ENCODE measurements at regions not wholly inside any gene's neighbourhood (a gene's known extent, or its start where the extent isn't known, plus 50 kb on each side); places are given as distances from the start of the nearest gene placed in this dataset.

DNA sequence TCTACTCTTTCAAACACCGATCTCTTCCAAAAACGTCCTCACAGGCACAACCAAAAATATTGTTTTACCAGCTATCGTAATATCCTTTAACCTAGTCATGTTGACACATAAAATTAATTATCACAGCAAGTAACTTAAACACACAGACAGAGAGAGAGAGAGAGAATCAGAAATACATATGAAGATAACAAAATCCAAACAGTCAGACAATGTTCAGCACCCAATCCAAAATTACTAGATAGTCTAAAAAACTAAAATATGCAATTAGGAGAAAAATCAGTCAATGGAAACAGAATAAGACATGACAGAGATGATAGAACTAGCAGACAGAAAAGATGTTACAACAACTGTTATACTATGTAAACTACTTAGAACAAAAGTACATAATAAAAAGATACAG is 537.7 kb downstream of the LMO4 start:
- TF ChIP-seq, protein P1, sequence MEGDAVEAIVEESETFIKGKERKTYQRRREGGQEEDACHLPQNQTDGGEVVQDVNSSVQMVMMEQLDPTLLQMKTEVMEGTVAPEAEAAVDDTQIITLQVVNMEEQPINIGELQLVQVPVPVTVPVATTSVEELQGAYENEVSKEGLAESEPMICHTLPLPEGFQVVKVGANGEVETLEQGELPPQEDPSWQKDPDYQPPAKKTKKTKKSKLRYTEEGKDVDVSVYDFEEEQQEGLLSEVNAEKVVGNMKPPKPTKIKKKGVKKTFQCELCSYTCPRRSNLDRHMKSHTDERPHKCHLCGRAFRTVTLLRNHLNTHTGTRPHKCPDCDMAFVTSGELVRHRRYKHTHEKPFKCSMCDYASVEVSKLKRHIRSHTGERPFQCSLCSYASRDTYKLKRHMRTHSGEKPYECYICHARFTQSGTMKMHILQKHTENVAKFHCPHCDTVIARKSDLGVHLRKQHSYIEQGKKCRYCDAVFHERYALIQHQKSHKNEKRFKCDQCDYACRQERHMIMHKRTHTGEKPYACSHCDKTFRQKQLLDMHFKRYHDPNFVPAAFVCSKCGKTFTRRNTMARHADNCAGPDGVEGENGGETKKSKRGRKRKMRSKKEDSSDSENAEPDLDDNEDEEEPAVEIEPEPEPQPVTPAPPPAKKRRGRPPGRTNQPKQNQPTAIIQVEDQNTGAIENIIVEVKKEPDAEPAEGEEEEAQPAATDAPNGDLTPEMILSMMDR (IDR thresholded peaks at IDR 0.05): no peak
- Mint-ChIP-seq H3K9me3 (ENCODE audit: low read depth) (peaks cover 13% of the 10 kb centered on the region), H3K36me3 (ENCODE audit: low read depth) (peaks cover 3% of the 10 kb centered on the region), H3K4me1 (ENCODE audit: low read depth) (peaks cover 5% of the 10 kb centered on the region), H3K4me3 (ENCODE audit: unreplicated experiment) (no peak overlapping the region), H3K27me3 (ENCODE audit: low read depth) (no peaks in the 10 kb centered on the region), H3K27ac (ENCODE audit: unreplicated experiment) (no peak overlapping the region)
- DNase-seq (ENCODE audit: low spot score): no peak

DNA sequence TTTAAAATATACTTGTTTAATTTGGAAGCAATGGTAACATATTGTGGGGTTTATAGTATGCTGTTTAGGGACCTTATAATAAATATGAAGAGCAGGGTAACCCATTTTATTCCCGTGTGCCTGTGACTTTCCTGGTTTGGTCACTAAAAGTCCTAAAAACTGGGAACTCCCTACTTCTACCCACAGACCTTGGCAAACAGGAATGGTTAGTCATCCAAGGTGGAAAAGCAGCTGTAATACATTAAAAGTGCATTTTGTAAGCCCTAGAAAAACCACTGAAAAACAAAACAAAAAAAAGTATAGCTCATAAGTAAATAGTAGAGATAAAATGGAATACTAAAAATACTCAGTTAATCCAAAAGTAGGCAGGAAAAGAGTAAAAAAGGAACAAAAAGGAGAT is 538.9 kb downstream of the LMO4 start:
- DNase-seq (ENCODE audit: low spot score): no peak
- H3K27me3 Mint-ChIP-seq (ENCODE audit: low read depth): no peaks in the 10 kb centered on the region
- peaks cover 3% of the 10 kb centered on the region for H3K36me3 Mint-ChIP-seq (ENCODE audit: low read depth)
- peaks cover 13% of the 10 kb centered on the region for H3K9me3 Mint-ChIP-seq (ENCODE audit: low read depth)
- H3K4me3 Mint-ChIP-seq (ENCODE audit: unreplicated experiment): no peak overlapping the region
- peaks cover 5% of the 10 kb centered on the region for H3K4me1 Mint-ChIP-seq (ENCODE audit: low read depth)
- TF ChIP-seq, protein P1 (IDR thresholded peaks at IDR 0.05): no peak
- no peak overlapping the region for H3K27ac Mint-ChIP-seq (ENCODE audit: unreplicated experiment)

DNA sequence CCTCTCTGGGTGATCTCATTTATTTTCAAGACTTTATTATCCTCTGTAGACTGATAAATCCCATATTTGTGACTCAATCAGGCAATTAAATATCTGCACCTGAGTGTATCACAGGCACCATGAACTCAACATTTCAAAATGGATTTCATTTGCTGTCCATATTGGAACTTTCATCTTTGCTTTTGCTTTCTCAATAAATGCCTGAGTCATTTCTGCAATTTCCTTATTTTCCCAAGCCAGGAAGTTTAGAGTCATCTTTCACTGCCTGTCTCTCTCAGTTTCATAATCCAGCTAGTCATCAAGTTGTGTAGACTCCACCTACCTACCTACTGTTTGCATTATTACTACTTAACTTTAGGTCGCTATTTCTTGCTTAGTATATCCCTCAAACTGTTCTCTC is 540.9 kb downstream of the LMO4 start:
- DNase-seq (ENCODE audit: low spot score): no peak
- peaks cover 5% of the 10 kb centered on the region for H3K4me1 Mint-ChIP-seq (ENCODE audit: low read depth)
- no peak overlapping the region for H3K4me3 Mint-ChIP-seq (ENCODE audit: unreplicated experiment)
- peaks cover 13% of the 10 kb centered on the region for H3K9me3 Mint-ChIP-seq (ENCODE audit: low read depth)
- H3K27ac Mint-ChIP-seq (ENCODE audit: unreplicated experiment): no peak overlapping the region
- peaks cover 3% of the 10 kb centered on the region for H3K36me3 Mint-ChIP-seq (ENCODE audit: low read depth)
- TF ChIP-seq, protein P1 (IDR thresholded peaks at IDR 0.05): no peak
- H3K27me3 Mint-ChIP-seq (ENCODE audit: low read depth): no peaks in the 10 kb centered on the region

DNA sequence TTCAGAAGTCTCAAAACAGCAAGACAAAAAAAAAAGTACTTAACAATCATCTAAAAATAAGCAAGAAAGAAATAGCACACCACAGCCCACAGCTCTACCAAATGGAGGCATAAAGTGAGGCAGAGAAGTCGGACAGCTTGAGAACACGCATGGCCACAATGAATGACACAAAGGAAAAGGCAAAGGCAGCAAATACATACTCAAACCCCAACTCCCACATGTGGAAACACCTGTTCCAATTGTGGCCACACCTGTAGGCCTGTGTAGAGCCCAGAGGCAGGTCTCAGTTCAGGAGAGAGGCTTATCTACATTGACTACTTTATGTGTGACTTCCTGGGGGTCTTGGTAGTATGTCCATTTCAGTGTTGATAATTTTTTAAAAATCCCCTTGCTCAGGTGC is 543.5 kb downstream of the LMO4 start:
- H3K27ac Mint-ChIP-seq (ENCODE audit: unreplicated experiment): no peak overlapping the region
- TF ChIP-seq, protein P1 (IDR thresholded peaks at IDR 0.05): no peak
- no peaks in the 10 kb centered on the region for H3K27me3 Mint-ChIP-seq (ENCODE audit: low read depth)
- H3K9me3 Mint-ChIP-seq (ENCODE audit: low read depth): no peaks in the 10 kb centered on the region
- H3K4me3 Mint-ChIP-seq (ENCODE audit: unreplicated experiment): no peak overlapping the region
- peaks cover 5% of the 10 kb centered on the region for H3K4me1 Mint-ChIP-seq (ENCODE audit: low read depth)
- no peak for DNase-seq (ENCODE audit: low spot score)
- H3K36me3 Mint-ChIP-seq (ENCODE audit: low read depth): no peaks in the 10 kb centered on the region

DNA sequence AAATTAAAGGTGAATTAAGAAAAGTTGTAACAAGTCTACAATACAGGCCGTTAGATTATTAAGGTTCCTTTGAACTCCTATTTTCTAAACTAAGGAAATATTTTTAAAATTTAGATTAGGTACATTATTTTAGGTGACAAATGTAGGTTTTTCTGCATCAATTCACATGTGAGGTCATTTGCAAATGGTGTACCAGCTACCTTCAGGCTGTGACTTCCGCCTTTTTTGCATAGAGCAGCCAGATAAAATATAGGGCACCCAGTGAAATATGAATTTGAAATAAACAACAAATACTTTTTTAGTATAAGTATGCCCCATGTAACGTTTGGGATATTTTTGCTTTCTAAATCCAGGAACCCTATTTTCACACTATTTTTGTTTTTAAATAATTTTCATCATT is 544.0 kb downstream of the LMO4 start:
- no peak for DNase-seq (ENCODE audit: low spot score)
- H3K27me3 Mint-ChIP-seq (ENCODE audit: low read depth): no peaks in the 10 kb centered on the region
- H3K4me1 Mint-ChIP-seq (ENCODE audit: low read depth): peaks cover 5% of the 10 kb centered on the region
- no peak overlapping the region for H3K27ac Mint-ChIP-seq (ENCODE audit: unreplicated experiment)
- H3K9me3 Mint-ChIP-seq (ENCODE audit: low read depth): no peaks in the 10 kb centered on the region
- no peak overlapping the region for H3K4me3 Mint-ChIP-seq (ENCODE audit: unreplicated experiment)
- H3K36me3 Mint-ChIP-seq (ENCODE audit: low read depth): no peaks in the 10 kb centered on the region
- TF ChIP-seq, protein P1 (IDR thresholded peaks at IDR 0.05): no peak
